Inflammatory macrophage (primary cell): ENCODE measurements at regions not wholly inside any gene's neighbourhood (a gene's known extent, or its start where the extent isn't known, plus 50 kb on each side); places are given as distances from the start of the nearest gene placed in this dataset.

Experiments used
- DNase-seq, 2 donors: peaks; one replicate each; pipeline ENCODE4 v3.0.0-alpha.2; 2020 to 2022

DNA sequence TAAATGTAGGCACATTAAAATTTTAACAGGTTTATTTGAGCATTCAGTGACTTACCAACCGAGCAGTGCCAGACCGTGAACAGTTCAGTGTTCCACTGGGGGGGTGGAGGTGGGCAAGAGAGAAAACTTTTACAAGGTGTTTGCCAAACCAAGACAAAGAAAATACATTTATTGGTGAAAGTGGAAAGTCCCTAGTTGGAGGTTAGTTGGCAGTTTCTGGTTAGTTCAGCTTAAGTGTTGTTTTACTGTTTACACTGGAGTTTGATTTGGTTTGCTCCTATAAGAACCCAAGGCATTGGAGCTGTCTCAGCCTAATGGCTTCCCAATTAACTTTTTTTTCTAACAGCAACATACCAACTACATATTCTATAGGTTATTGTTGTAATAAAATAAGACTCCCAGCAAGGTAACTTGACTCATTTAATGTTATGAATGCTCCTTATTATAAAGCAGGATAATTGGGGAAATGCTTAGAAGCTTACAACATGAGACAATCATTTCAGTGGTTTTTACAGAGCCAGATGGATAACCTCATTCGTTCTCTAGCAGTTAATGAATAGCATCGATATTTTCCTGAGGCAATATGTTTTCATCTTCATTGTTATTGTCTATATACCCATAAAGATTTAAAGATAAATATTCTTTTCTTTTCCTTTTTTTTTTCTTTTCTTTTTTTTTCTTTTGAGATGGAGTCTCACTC, 115.8 kb downstream of the ETNK1 start:
- no peak for DNase-seq

DNA sequence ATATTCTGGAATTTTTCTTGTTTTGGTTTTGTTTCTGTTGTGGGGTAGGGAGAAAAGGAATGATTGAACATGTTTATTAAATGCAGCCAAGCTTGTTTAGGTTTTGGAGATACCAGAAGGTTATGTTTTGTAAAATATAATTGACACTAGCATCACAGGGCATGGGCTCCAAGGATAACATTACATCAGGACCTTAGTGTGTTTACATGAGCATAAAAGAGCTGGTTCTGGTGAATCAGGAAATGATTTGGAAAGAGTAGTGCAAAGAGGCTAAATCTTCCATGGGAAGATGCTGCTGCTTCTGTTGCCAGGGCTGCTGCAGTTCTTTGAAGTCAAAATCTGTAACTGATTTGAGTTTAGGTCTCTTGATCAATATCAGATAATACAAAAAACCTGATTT, 118.7 kb downstream of the ETNK1 start:
- no peak for DNase-seq

DNA sequence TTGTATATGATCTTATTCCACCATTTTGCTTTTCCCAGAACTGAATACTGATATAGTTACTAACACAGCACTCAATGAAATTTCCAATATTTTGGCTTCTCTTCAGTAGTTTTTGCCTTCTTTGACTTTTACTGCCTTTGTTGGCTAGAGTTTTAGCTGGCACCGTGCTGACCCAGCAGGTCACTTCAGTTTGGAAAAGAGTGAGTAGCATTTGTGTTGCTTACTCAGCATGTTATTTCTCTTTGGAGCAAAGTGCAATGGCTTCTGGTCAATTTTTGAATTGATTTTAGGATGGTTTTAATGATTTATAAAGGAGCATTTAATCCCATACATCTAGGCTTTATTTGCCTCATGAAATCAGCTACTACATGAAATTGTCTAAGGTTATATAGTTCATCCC, 119.2 kb downstream of the ETNK1 start:
- no peak for DNase-seq

DNA sequence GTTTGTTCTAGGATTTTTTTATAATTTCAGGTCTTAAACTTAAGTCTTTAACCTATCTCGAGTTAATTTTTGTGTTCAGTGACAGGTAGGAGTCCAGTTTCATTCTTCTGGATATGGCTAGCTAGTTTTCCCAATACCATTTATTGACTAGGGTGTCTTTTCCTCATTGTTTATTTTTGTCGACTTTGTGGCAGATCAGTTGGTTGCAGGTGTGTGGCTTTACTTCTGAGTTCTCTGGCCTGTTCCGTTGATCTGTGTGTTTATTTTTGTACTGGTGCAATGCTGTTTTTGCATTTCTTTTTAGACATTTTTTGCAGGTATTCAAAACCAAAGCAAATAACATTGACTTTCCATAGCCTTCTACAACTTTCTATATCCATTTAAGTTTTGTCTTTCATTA, 121.7 kb downstream of the ETNK1 start:
- no peak for DNase-seq

DNA sequence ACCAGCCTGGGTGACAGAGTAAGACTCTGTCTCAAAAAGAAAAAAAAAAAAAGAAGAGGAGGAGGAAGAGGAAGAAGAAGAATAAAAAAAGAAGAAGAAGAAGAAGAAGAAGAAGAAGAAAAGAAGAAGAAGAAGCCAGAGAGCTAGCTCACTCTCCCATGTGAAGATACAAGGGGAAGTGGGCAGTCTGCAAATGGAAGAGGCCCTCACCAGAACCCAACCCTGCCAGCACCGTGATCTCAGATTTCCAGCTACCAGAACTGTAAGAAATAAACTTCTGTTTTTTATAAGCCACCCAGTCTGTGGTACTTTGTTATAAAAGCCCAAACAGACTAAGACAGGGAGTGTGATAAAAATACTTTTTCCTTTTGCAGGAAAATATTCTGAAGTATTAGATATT, 130.7 kb downstream of the ETNK1 start:
- peak; percentile 39 to 59 for DNase-seq

DNA sequence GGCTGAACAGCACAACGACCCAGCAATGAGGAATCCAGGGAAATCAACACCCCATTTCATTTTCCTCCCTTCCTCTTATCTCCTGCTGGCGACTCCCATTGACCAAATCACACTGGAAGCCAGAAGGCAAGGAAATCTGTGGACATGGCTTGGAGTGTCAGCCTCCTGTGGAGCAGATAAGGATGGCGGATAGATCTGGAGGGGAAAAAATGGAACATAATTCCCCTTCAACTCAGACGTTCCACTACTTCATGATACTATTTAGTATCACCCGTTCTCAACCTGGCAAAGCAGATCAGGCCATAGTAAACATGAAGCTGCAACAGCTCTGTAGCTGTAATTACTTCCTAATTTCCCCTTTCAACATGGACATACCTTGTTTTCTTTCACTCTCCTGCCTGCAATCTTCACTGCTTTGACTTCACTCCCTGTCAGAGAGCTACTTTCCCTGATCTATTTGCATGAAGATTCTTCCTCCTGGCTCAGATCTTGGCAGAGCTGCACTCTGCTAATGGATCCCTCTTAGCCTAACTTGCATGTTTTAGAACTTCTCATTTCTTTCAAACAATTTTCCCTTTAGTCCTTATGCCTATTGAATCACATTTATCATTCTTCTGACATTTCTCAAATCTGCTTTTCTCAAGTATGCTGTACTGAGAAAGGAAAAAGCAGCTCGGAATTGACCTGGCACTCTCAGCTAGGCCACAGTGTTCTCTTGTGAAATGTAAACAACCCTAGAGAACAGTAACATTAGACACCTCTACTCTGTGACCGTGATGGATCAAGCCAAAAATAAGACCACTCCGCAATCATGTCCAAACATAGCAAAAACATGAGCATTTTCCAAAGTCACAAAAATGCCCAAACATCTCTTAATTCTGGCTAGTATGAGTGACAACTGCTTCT, 135.1 kb downstream of the ETNK1 start:
- DNase-seq = no peak

DNA sequence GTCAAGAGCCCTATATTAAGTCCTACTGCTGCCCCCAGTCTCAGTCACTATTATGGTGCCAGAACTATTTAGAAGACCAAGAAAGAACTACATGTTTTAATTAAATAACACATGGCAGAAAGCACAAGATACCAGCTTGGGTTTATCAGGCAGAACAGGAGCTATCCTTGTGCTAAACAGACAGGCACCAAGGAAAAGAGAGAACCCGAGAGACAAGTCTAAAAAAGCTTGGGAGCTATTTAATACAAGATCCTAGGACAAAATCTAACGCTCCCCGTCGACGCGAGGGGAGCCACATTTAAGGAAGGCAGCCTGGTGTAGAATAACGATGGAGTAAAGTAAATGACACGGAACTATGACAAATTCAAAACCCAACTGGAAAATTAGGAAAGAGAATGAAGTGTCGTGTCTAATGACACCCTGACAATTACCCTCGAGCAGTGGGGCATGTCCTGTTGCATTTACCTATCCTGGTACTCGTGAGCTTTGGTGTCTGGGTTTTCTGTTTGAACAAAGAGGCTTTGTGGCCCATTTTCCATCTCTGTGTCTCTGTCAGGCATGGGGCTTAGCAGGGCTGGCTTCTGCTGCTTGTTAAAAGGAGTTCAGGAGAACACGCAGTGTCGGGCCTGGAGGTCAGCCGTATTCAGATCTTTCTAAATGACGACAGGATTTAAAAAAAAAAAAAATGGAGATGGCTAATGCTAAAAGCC, 140.6 kb downstream of the ETNK1 start:
- DNase-seq = no peak

DNA sequence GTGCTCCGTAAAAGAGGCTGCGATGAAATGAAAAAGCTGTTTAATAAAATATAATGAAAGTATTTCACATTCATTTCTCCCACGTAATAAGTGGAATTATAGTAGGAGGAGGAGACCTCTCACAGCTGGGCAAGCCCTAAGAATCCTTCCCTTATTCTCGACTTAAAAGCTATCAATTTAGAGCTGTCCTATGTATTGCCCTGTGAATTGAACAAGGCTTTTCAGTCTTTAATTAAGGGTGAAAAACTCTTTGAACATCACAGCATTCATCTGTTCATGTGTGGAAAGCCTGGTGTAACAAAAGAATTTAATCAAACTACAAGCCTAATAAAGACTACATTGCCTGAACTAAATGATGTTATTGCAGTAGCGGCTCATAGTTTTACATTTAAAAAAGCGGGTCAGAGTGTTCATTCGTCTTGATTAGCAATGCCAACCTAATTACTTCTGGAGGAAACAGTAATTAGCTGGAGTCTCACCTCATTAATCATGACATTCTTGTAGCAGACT, 142.0 kb downstream of the ETNK1 start:
- no peak for DNase-seq

DNA sequence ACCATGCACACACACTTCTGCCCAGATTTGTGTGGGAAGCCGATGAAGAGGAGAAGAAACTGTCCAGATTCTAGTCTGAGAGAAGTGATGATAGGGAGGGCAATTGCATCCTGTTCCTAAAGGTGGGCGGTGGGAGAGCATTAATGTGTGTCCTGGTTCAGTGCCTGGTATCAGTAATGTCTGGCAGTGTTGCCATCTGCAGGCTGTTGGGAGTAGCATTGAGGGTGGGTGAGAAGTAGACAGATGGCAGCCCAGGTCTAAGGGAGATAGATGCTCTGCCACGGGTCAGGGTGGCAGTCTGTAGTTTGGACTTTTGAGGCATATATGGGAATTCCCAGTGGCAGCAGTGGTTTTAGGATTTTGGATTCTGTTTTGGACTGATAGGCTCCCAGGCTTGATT, 156.4 kb downstream of the ETNK1 start:
- DNase-seq = no peak

DNA sequence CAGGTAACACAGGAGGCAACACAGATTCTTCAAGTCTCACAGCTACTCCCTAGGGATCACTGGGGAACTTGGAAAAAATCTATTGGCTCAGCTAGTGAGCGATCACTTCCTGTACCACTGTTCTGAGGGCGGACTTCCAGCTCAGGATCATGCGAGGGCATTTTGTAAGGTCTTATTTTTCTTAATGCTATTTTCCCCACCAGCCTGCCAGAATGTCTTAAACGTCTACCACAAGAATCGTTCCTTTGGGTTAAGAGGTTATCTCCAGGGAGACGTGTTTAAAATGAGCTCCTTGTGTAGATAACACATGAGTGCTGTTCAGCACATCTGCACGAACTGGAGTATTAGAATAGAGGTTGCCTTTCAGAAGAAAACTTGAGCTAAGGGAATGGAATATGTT, 162.6 kb downstream of the ETNK1 start:
- no peak for DNase-seq

DNA sequence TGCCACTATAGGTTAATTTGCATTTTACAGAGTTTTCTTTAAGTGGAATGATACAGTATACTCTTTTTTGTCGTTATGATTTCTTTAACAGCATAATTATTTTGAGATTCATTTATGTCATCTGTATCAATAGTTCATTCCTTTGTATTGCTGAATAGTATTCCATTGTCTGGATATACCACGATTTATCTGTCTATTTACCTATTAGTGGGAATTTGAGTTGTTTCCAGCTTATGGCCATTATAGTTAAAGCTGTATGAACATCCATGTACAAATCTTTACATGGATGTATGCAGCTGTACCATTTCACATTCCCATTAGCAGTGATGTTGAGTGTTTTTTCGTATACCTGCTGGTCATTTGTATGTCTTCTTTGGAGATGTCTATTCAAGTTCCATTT, 163.9 kb downstream of the ETNK1 start:
- no peak for DNase-seq

DNA sequence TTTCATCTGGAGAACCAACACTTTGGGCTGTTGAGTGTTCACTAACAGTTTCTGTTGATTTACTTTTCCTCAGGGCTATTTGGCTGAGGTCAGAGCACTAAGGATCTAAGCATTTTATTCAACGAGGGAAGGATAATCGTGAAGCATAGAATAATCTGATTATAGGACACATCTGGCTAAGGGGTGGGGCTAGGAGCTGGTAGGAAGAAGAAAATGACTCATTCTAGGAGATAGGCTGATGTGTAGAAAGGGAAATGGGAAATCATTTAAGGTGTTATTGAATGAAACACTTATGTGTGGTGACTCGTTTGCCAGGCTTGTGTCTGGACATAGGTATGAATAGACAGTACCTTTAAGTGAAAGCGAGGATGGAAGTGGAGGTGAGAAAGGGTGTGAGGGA, 167.2 kb downstream of the ETNK1 start:
- DNase-seq = no peak

DNA sequence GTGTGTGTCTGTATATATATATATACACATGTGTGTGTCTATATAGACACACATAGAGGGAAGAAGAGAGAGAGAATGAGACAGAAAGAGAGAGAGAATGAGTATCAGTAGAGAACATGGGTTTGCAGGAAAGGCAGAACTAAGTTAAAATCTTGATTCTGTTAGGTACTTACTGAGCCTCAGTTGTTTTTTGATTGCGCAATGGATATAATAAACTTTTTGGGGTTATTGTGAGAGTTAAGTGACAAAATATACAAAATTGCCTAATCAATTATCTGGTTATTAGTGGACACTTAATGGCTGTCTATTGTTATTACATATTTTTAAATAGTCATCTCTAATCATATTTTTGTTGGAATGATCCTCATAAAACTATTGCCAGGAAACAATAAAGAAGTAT, 169.0 kb downstream of the ETNK1 start:
- no peak for DNase-seq

DNA sequence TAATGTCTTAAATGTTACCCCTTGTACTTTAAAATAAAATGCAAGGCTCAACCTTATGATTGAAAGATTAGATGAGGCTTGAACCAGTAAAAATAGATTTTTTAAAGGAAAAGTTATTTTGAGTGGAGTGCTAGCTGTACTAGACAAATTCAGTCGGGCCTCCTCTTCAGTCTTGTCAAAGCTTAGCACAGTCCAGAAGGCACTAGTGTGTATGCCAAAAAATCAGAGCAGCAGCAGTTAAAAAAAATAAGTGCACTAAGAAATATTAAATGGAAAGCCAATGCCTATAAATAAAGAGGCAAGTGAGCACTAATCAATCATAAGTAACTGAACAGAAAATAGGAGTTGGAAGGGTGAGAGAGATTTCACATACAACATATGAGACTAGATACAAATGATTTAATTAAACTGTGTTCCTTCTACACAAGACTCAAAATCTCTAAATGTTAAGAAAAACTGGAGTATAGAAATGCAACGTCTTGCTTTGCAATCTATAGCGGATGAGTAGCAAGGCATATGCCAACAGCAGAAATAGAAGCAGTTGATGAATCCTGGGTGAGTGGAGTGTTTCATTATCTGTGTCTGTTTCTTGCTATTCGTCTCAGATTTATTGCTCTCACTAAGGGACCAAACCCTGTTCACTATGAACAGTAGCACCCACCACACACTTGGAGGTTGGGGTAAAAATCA, 172.1 kb downstream of the ETNK1 start:
- no peak for DNase-seq

DNA sequence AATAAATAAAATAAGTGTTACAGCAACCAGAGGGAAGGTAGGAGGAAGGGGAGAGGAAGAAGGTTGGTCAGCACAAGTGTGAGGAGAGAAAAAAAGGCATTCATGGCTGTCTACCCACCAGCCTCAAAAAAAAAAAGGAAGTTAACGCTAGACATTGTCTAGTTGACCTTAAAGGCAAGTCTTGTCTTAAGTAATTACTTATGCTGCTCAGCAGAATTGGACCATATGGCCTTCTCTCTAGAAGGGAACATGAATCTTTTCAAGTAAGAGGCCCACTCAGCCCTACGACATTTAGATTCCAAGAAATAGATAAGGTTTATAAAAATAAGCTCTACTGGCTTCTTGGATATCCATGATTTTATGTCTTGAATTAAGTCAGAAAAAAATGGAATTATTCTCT, 172.7 kb downstream of the ETNK1 start:
- peak; percentile 52 to 54 for DNase-seq

DNA sequence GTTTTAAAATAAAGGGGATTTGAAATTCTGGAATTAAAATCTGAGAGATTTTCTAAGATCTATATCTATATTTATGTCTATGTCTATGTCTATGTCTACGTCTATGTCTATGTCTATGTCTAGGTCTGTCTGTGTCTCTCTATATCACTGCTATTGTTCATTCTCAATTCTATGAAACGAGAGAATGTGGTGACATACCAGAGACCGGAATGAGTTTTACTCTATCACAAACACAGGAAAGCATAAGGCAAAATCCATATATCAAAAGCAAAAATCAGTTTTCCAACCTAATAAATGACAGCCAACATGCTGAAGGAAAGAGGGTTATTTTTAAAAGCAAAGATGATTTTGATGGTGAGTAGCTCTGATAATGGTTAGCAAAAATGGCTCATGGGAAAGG, 173.1 kb downstream of the ETNK1 start:
- no peak for DNase-seq

DNA sequence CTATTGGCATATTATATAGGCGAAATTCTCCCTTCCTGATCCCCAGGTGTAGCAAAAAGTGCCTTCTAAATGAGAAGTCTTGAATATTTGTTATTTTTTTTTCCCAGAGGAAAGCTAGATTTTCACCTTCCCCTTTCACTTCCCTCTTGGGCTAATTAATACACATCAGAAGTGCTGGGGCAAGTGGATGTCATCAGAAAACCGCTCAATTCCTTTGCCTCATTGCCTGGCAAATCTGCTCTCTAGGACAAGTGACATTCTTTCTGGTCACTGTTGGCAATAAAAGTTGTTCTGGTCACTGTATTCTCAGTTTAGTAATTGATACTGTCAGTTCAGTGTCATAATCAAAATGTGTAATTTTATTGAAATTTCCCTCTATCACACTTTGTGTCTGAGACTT, 174.5 kb downstream of the ETNK1 start:
- peak; percentile 28 to 39 for DNase-seq

DNA sequence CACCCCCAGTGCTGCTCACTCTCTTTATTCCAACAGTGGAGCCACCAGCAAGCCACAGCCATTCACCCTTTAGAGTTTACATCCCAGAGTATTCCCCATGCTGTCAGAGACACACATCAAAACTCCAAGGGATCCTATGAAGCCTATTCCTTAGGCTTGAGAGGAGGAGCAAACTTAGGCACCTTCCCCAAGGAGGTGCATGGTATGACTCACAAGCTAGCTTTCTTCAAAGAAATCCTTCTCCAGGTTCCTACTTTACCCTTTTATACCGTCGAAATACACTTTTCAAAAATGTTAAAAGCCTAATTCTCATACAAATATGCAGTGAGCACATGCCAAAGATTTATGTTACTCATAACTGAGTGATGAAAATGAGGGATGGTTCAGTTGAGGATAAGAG, 175.4 kb downstream of the ETNK1 start:
- DNase-seq = no peak

DNA sequence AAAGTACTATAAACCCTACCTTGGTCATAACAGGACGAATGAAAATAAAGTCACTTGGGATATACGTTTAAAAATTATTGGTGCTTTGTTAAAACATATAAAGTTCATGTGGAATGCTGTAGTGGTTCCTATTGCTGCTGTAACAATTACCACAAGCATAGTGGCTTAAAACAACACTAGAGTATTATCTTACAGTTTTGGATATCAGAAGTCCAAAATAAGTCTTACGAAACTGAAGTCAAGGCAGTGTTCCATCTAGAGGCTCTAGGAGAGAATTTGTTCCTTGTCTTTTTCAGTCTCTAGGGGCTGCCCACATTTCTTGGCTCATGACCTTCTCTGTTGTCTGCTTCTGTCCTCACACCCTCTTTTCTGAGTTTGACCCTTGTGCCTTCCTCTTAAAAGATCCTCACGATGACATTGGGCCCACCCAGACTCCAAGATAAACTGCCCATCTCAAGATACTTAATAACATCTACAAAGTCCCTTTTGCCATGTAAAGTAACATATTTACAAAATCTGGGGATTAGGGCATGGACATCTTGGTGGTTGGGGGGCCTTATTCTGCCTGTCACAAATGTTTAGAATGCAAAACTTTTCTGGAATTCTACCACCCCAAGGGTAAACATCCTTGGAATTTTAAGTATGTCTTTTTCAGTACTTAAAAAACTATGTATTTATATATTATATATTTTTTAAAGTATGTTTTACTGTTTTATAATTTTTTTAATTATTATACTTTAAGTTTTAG, 178.1 kb downstream of the ETNK1 start:
- DNase-seq = no peak

DNA sequence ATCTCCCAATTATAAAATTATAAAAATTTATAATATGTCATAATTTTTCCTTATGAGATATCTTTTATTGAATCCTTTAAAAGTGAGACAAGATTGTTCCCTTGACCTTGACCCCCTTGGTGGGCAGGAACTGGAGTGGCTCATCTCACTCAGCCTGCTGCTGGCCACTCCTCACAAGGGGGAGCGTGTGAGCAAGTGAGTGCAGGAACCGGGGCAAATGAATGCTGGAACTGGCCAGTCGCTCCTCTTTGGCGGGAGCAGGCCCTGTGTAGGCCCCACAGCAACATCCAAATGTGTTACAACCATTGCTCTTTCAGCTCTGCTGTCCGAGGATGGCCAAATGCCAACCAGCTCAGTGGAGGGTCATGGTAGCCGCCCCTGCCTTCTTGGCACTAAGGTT, 178.8 kb downstream of the ETNK1 start:
- no peak for DNase-seq

DNA sequence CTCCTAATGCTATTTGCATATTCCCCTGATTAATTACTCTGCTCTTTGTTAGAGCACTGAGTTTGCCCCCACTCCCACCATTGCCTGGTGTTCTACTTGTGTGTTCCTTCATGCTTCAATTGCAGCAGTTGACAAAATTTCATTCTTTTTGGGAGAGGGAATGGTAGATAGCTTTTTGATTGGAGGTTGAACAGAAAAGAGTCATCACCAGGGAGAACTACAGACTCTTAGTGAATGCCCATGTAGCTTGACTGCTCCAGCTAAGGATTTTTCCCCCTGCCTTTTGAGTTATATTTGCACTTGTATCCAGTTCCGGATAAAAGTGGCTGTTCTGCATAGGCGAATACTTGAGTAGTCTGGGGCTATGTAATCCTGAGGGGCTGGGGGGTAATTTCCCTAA, 183.9 kb downstream of the ETNK1 start:
- no peak for DNase-seq

DNA sequence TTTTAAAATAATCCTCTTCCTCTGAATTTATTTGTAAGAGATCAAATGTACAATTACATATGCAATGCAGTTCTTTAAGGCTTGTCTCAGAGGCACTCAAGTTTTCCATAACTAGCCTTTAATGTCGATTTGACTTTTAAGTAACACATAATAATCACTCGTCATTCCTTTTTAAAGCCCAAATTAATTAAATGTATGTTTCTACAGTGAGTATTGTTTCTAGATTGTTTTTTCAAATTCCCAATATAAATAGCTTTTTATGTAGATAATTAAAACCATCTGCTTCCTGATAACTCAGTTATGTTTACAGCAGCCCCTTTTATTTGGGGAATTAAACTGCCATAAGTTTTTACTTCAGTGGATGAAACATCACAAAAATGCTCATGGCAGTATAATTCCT, 185.1 kb downstream of the ETNK1 start:
- no peak for DNase-seq
